ENCODE measurements at regions not wholly inside any gene's neighbourhood (a gene's known extent, or its start where the extent isn't known, plus 50 kb on each side); places are given as distances from the start of the nearest gene placed in this dataset.

GRCh38 chr5:103428923-103429322 is 133.7 kb downstream of the NUDT12 start (continued):
- TF ChIP-seq ATF3 (IDR thresholded peaks at IDR 0.05; ENCODE audit: insufficient read depth, low read depth, low read length) (no peak), HDAC2 (IDR thresholded peaks at IDR 0.05; ENCODE audit: borderline replicate concordance in 1 of 2, low read depth in 2 of 2, low read length in 2 of 2) (no peak), SAP30 (IDR thresholded peaks at IDR 0.05; ENCODE audit: insufficient read depth, insufficient replicate concordance, low read length) (no peak), EGR1 (IDR thresholded peaks at IDR 0.05; ENCODE audit: borderline replicate concordance, low read depth, low read length) (no peak), JUND (IDR thresholded peaks at IDR 0.05; ENCODE audit: low read length) (no peak)
